HG03575 (cell line): ENCODE measurements at regions not wholly inside any gene's neighbourhood (a gene's known extent, or its start where the extent isn't known, plus 50 kb on each side); places are given as distances from the start of the nearest gene placed in this dataset.
A peak's percentile ranks its signal among the peaks of the same experiment; 100 is the strongest.
"Not testable (repeated sequence)": the region's sequence is repeated elsewhere in the genome, so short reads cannot be mapped to it uniquely, and the experiment has no call there.

Source experiments
- ATAC-seq: cut with Tn5 transposase; IDR thresholded peaks from one replicate; pipeline ENCODE4 v1.9.1; 2021; ENCODE audit not compliant: unreplicated experiment, insufficient number of reproducible peaks, low FRiP score; ENCODE audit errors: extremely low read depth

GRCh38 chr10:80697926-80698325 is 160.2 kb downstream of the SH2D4B start:
- no peak for ATAC-seq

DNA sequence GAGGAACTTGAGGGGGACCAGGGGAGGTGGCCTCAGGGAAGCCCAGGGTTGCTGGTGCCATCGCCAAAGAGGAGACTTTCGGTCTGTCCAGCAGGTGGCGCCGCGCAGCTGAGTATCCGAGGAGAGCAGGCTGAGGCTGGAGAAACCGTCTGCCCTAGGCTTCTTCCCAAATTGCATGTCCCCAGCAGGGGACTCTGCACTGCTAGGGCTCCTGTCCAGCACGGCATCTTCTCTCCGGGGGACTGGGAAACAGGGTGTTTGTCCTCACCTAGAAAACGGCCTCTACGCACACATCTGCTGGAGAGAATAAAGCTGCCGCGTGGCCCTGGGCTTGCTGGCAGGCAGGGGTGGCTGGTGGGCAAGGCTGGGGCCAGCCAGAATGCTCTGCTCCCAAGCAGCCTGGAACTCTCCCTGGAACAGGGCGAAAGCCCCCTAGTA is 161.9 kb downstream of the SH2D4B start:
- peak; percentile 85 for ATAC-seq

GRCh38 chr10:80700252-80700651 is 162.6 kb downstream of the SH2D4B start:
- no peak for ATAC-seq

DNA sequence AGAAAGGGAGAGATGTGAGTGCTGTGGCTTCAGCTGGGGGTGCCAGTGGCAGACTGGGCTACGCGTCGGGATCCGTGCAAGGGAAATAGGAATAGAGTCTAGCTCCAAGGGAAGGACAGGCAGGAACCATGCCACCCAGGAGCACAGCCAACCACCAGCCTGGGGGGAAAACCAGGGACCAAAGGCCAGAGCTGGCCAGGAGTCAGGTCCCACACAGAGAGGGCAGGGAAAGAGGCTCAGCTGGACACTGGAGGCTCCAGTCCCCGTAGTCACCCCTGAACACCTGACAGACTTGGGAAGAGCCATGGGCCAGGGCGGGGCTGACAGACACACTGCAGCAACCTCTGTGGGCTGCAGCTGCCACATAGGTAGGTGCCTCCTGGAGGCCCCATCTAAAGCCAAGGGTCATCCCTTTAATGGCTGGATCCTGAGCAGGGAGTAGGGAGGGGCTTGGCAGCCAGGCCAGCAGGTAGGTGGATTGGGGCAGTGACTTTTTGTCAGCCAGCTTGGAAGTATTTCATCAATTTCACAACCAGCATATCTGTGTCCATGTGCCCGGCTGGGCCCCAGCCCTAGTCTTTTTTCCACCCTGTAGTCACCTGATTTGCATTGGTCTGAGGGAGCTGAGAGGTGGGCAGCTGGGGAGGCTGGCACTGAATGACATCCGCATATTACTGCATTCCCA is 163.2 kb downstream of the SH2D4B start:
- ATAC-seq: no peak

DNA sequence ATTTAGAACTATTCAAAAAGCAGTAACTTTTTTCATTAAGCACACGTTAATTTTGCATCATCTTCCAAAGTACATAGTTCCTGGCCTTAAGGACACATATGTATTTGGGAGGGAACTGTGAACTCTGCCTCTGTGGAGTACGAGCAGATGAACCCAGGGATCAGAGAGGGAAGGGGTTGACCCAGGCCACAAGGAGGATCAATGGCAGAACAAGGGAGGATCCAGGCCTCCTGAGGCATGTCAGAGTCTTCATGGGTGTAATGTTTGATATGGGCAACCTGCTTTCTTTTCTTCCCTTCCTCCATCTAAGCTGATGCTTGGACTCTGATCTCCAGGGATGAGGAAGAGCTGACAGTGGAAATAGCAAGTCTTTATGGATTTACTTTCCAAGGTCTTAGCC is 164.0 kb downstream of the SH2D4B start:
- no peak for ATAC-seq

DNA sequence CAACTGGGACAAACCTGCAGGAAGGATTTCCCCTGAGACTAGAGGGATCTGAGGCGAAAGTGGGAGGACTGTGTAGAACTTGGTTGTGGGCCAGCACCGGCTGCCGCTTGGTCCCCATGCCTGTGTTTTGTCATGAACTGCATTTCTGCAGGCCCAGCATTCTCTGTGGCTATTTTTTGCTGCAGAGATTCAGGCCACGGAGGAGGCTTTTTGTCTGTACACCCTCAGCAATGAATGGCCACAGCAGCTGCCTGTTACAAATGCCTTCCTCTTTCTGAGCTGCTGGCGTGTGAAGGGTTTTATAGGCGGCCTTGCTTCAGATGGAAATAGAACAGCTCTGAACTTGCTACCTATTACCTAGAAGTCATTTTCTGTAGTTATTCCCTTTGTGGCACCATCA is 164.4 kb downstream of the SH2D4B start:
- no peak for ATAC-seq

DNA sequence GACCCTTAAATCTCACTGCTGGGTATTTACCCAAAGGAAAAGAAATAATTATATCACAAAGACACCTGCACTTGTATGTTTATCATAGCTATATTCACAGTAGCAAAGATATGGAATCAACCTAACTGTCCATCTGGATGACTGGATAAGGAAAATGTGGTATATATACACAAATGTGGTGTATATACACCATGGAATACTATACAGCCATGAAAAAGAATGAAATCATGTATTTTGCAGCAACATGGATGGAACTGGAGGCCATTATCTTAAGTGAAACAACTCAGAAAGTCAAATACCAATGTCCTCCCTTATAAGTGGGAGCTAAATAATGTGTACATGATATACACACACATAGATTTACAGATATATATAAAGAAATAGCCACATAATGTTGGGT is 168.2 kb downstream of the SH2D4B start:
- ATAC-seq: no peak

GRCh38 chr10:80708185-80708584 is 170.5 kb downstream of the SH2D4B start:
- no peak for ATAC-seq

GRCh38 chr10:80708808-80709207 is 171.1 kb downstream of the SH2D4B start:
- no peak for ATAC-seq

GRCh38 chr10:80709866-80710265 is 172.2 kb downstream of the SH2D4B start:
- no peak for ATAC-seq

GRCh38 chr10:80713398-80713928 is 175.8 kb downstream of the SH2D4B start:
- no peak for ATAC-seq

DNA sequence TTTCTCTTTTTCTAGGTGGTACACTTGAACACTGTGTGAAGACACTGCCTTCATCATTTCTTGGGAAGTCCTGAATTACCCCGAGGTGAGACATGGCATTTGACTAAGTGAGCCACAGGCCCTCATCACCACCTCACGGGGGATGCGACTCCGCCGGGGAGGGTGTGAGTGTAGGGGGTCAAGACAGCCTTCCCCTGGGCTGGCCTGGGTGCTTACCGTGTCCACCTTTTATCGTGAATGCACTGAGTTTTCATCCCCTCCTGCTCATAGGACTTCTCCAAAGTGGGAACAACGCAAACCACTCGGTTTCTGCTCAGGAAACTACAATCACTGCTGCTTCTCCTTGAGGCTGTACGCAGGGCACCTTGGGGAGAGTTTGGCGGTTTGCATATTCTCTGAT is 176.9 kb downstream of the SH2D4B start:
- ATAC-seq: no peak

- ATAC-seq: no peak
These were observed 180.3 kb downstream of the SH2D4B start for GRCh38 chr10:80718024-80718423.

DNA sequence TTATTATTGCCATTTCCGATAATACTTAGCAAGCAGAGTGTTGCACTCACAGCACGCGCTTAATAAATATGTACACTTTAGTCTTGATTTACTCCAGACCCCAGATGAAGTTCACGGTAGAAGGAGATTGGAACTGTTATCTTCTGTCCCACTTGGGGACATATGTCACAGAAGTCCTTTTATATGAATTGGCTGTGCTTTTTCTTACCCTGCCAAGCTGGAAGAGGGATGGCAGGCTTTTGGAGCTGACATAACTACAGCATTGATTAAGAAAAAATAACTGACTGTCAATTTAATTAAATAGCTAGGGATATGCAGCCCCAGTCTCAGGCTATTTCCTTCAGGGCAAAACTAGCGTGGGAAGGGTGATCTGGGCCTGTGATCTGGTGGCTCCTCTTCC is 182.2 kb downstream of the SH2D4B start:
- no peak for ATAC-seq

DNA sequence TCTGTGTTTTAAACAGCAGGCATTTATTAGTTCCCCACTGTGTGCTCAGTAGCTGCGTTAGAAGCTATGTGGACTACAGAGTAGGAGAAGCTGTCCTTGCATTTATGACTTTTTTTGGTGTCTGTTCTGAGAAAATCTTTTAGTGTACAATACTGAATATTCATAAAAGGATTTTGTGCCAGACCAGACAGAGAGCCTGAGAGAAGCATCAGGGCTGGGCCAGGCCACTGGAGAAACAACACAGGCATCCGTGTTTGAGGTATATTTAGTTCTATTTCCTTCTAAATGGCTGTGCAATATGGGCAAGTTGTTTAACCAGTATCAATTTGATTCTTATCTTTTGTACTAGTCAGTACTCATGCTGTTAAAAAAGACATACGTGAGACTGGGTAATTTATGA is 182.8 kb downstream of the SH2D4B start:
- no peak for ATAC-seq

DNA sequence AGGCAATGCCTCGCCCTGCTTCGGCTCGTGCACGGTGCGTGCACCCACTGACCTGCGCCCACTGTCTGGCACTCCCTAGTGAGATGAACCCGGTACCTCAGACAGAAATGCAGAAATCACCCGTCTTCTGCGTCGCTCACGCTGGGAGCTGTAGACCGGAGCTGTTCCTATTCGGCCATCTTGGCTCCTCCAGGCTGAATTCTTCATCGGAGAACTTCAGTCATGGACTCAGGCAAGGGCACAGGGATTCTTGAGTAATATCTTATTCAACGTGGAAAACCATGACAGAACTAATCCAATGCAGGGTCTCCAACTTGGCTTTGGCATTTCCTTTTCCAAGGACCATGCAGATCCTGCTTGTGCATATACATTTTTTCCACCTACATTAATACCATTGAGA is 190.7 kb downstream of the SH2D4B start:
- ATAC-seq: not testable (repeated sequence)

- no peak for ATAC-seq
These were observed 192.2 kb downstream of the SH2D4B start for GRCh38 chr10:80729896-80730295.

- ATAC-seq: no peak
These were observed 192.8 kb downstream of the SH2D4B start for GRCh38 chr10:80730522-80730921.

DNA sequence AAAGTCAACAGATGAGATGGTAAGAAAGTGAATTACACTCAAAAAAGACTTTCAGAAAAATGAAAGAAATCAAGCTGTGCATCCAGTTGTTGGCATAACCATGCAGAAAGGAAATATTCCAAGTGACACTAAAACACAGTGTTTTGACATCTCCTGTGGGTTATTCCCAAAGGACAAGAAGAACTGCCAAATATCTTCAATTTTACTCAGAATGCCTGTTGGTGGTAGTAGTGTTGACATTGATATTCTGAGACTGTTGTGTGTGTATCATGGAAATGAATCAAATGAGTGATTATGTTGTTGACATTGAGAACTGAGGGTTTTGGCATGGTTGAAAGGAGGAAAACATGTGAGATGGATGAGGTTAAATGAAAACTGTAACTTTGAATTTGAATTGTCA is 196.9 kb downstream of the SH2D4B start:
- no peak for ATAC-seq

DNA sequence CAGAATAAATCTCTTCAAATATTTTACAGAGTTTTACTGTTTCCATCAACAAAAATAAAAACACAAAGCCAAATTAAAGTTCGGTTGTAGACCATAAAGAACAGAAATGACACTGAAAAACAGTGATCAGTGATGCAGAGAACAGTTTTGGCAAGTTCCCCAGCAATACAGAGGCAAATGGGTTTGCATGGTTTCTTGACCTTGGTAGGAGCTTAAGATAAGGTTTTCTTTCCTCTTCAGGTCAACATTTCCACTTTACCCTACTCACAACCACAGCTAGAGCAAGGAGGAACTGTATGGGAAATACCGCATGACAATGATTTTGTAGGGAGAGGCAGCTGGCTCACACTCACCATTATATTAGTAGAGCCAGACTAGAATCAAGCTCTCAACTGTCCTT is 199.5 kb downstream of the SH2D4B start:
- ATAC-seq: no peak

GRCh38 chr10:80739328-80739727 is 201.6 kb downstream of the SH2D4B start:
- ATAC-seq: no peak
